ENCODE measurements at regions not wholly inside any gene's neighbourhood (a gene's known extent, or its start where the extent isn't known, plus 50 kb on each side); places are given as distances from the start of the nearest gene placed in this dataset.
A peak's percentile ranks its signal among the peaks of the same experiment; 100 is the strongest.

DNA sequence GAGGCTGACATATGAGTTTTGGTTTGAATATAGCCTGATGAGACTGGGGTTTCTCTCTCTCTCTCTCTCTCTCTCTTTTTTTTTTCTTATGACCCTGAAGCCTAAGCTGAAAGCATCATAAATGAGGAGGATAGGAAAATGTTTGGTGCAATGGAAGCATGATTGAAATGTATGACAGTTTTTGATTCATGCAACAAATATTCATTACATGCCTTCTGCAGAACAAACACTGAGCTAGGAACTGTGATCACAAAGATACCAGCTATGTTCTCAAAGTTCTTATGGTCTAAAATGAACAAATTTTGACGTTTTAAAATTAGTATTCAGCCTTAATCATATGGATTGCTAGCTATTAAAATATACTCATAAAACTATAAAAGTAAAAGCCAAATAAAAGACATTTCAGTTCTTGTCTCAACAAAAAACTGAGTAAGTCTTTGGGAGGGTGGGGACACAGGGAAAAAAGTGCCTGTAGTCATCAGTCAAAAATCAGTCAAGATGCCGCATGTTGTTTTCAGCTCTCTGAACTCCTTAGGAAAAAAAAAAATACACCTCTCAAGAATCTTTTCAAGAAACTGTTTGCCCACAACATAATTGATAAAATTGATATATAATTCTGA is 57.2 kb downstream of the NKX6-1 start:
- DNase-seq: no peak

DNA sequence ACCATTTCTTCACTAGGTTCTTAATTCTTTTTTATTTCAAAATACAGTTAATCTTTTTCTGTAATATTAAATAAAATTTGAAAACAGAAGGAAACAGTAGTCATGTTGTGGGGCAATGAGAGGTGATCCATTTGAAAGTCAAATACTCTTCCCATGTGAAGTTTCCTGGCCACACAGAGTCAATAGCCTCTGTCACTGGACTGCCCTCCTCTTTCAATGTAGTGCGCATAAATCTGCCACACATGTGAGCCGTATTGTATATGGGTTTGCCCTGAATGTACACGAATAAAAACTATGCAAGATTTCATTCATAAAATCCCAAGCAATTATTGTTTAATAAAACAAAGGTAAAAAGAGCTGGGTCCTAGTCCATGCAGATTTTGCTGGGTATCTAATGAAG is 59.1 kb downstream of the NKX6-1 start:
- no peak for DNase-seq

DNA sequence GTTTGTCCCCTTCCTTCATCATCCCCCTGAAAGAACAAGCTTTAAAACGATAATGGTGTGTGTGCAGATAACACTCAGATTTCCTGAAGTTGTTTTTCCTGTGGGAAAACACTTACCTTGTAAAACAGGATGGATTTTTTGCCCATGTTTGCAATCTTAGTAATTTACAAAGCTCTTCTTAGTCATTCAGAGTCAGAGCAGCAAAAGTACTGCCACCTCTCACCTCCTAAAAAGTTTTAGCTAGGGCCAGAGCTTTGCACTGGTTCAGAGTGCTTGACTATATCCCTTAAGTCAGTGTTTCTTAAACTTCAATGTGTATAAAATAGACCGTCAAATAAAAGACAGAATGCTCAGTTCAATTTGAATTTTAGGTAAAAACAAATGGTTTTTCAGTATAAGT is 62.3 kb downstream of the NKX6-1 start:
- DNase-seq: no peak

DNA sequence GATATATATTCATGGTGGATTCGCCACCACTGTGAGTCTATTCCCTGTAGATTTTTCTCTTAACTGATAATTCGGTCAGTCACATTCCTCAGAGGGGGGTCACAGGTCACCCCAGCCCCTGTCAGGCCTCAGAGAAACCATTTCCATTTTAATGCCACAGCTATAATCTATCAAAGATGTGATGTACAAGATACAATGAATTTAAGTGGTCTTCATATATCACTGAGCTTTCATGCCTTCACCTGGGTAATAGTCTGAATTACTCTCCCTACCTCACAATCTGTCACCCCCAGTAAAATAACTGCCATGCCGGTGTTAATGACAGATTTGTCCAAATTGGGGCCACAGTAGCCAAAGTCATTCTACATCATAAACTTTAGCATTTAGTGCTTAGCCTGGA is 64.7 kb downstream of the NKX6-1 start:
- DNase-seq: no peak

DNA sequence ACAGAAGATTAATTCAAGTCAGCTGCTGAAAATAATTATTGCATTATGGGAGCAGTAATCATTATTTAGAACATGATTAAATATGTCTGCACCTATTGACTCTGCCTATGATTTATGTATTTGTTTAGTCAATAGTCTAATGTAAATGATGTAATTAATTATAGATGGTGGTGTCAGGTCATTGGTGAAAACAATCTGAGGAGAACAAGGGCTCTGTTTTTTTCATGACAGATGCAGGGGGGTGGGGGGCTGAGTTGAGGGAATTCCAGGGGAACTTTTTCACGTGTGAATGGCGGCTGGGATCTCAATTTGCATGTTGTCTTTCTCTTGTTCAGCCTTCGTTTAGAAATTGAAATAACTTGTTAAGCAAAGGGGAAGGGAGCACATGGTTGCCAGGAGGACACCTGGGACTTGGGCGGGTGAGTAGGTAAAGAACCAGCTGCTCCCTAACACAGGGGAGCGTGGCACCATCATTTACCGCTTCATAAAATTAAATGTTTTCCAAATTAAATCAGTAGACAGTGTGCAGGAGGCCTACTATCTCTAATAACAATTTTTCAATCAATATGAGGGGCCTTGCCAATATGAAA is 65.4 kb downstream of the NKX6-1 start:
- DNase-seq: no peak

DNA sequence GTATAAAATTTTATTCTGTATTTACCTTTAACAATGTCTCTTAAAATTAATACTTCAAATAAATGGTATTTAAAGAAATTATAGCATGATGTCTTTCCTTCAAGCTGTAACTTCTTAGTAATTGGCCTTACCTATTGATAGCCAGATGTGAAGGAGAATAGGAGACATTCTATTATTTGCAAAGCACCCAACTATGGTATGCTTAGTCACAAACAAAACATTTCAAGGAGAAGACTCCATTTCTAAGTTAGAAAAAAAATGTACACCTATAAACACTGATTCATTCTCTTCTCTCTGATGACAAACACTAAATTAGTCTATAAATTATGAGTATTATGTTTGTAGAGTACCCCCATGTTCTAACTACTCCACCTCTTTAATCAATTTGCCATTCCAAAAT is 66.4 kb downstream of the NKX6-1 start:
- DNase-seq: no peak

DNA sequence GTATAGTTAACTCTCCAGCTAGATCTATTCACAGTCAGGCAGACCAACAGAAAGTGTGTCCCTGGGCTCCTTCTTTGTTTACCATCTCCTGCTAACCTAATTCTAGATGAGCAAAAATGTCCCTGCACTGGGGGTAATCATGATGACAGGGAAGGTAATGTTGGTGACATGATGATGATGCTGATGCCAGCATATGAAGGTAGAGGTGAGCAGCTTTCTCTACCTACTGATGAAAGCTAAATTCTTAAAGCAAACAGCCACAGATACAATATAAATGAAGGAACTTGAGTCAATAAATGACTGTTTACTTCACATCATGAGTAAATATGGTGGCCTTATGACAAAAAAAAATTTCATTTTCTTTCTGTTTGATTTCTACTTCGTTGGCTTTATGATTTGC is 78.5 kb downstream of the NKX6-1 start:
- no peak for DNase-seq

DNA sequence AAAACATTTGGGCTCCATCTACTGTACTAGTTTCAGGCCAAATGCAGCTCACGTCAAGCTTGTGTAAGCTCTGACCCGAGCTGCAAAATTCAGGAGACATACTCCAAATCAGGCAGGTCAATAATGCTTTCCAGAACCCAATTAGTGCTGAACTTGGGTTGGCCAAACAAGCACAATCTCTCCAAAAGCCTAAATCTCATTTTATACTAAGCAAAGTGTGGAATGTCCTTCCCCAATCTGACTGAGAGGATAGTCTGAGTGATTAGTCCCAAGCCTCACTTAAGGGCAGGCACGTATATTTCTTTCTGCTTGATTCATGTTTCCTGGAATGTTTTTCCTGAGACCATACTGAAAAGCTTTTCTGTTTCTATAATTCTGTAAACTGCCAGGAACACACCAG is 79.9 kb downstream of the NKX6-1 start:
- peak; percentile 15 for DNase-seq

DNA sequence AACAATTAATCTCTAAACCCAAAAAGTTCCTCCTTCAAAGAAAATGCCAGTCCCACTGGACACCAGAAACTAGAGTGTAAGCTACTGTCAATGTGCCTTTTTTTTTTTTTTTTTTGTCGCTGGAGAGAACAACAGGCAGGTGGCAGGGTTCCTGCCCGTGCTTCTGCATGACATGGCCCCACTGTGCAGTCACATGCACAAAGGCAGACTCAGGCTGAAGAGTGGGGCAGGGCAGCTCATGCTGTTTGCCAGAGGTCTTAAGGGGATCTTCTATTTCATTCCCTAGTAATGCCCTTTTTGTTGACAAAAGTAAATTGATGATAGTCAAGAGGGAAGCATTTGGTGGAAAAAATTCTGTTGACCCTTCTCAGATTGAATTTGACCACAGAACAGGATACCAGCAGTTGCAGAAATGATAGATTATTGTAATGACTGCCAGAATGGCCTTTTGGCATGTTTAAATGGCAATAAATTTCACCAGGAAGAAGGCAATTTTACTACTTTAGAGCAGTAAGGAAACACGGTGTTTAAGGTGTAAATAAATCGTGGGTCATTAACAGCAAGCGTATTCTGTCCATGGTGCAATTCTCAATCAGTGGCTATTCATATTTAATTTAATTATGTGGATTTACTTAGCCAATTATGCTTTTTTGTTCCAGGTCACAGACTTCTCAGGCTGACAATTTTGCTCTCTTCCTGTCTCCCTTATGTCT is 80.9 kb downstream of the NKX6-1 start:
- DNase-seq: no peak

DNA sequence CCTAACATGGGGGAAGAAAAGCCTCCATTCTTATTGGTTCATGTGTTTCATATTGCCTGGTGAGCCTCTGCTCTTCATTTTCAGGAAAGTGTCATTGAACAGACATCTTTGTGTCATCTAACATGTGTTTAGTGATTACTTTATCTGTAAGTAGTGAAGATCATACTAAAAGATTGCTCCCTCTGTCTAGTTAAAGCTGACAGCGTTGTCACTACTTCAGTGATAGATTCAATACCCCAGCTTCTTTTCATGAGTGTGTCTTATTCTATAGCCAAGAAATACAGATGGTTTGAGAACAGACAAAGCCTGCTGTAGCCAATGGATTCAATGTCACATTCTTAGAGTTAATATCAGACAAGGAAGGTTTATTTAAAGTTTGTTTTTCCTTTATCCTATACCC is 85.1 kb downstream of the NKX6-1 start:
- no peak for DNase-seq

DNA sequence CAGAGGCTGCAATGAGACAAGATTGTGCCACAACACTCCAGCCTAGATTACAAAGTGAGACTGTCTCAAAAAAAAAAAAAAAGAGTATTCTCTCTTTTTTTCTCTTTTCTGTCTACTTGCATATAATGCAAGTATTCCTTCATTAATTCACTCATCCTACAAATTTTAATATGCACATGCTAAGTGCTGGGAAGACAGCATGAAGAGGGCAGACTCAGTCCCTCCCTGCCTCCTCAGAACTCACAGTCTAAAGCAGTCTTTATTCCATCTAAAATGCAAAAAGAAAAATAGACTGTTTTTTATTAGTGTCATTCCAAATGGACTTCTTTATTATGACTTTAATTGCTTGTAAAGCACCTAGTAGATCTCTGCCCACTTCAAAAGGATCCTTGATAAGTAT is 85.6 kb downstream of the NKX6-1 start:
- DNase-seq: no peak

DNA sequence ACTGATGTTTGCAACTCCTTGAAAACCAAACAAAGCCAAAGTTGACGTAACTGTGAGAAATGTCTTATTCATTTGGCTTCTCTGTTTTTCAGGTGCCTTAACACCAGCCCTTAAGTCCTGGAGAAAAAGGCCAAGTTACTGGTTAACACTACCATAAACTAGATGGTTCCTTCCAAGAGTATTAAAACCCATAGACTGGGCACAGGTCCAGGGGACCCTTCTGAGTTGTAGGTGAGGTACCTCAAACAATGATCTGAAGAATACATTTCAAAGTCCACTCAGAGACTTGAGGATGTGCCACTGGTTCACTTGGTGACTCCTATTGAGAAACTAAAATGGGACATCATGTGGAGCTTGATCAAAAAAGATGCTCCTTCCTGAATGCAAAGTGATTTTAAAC is 87.0 kb downstream of the NKX6-1 start:
- no peak for DNase-seq

DNA sequence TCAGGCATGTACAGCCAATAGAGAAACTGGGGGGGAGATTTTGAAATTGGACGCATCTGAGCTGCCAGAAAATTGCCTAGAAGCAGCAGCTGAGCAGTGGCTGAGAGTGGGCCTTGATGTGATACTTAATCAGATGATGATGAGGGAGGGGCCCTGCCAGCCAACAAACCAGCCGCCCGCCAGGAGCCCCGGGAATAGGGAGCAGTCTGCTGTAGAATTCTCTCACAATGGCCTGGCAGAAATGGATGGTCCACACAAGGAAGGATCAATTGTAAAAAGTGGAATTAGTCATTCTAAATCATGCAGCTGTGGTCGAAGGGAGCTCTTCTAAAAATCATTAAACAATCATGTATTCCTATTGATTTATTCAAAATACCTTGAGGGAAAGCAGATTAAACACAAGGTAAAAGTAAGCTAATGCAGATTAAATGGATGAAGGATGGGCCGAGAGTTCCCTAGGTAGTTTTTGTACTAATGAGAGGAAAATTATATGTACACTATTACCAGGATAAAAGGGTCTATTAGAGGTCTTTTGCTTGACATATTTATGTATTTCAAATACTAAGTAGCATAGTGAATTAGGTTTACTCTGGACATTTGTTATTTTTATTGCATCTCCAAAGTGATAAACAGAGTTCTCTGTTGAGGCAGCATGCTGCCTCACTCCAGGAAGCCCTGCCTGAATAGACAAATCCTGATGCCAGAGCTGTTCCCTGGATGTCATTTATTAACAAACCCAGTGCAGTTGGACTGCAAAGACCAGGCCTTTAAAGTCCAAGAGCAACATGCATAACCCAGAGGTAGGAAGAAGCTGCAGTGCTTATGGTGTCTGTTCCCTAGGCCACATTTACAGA is 91.3 kb downstream of the NKX6-1 start:
- no peak for DNase-seq

DNA sequence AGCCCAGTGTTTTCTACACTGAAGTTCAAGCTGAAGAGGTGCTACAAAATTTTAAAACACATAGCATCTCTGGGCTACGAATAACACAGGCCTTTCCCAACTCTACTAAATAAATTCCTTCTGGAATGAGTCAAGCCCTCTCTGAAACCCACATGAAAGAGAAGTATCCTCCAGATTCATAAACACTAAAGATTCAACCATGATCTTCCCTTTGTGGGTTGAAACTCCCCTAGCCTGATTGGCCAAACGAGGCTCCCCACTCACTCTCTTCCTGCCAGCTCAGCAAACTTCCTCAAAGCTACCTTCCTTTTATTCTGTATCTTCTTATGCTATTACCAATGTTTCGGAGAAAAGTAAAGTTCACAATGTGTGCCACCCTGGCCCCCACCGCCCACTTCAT is 95.4 kb downstream of the NKX6-1 start:
- no peak for DNase-seq

DNA sequence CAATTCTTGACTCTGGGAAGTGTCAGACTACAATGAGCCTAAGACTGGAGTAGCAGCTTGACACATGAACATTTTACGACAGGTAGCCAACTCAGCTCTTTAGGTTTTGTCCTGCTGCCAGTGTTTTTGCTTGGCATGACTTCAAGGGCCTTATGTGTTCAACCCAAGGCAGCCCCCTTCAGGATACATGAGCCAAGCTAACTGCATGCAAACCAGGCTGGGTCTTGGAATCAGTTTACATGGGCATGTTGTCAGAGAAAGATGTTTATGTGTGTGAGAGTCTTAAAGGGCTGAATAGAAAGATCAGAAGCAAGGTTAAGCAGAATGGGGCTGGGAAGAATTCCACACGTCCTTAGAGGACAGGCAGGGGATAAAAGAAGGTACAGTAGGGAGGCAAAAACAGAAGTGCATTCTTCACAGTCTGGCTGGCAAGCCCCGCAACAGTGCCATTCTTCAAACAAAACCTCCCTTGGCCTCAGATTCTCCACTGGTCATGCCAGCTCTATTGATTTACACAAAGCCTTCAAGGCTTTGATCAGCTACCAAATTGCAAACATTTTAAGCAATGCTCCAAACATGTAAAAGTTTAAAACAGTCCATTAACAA is 97.3 kb downstream of the NKX6-1 start:
- peak; percentile 71 for DNase-seq

DNA sequence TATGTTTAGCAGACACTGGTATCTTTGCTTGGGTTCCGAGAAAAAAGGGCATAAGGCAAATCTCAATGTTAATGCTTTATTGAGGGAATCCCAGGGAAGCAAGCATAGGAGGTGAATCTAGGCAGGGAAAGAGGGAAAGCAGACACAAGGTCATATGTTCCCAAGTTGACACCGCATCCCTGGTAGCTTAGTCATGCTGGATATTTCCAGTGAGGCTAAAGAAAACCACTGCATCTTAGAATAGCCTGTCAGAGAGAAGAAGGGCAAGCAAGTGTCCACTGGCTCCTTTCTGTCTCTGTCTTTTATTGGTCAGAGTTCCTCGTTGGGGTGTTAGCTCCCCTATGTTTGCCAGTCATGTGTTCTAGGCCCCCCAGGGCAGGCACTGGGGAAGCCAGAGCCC is 104.7 kb downstream of the NKX6-1 start:
- DNase-seq: no peak

DNA sequence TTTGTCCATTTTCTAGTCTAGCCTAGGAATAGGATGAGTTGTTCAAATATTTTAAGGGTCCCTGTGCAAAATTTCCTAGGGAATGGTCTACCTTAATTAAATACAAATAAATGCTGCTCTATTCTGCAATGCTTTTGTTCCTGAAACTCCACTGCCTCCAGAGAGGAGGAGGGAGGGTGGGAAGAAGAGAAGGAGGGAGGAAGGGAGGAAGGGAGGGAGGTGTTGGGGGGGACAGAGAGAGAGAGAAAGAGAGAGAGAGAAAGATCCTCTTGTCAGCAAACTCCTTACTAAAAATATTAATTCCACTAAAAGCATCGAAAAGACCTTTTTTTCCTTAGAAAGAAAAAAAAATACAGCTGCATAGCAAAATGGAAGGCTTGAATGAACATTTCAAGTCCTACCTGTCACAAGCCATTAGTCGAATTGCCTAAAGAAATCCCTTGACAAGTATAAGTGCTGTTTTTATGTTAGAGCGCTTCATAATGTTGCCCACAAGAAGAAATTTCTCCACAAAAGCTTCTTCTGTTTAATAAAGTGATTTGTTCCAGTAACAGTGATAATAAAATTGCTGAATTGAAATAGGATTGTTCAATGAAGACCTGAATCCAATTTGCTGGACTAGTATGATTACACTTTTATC is 106.0 kb downstream of the NKX6-1 start:
- no peak for DNase-seq

DNA sequence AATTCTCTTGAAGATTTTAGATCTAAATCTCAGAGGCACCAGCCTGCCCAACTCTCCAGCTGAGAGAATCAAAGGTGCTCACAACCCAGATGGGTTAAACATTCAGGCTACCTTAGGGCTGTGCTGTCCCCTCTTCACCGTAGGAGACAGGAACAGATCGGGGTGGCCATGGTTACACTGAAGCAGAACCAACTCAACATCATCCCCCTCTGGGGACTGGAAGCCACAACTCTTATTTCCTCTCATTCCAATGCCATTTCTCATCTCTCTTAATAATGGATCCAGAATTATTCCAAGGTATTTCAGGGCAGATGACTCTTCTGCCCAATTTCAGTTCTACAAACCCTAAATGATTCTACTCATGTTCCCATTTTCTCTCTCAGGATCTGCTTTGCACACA is 109.7 kb downstream of the NKX6-1 start:
- DNase-seq: no peak

DNA sequence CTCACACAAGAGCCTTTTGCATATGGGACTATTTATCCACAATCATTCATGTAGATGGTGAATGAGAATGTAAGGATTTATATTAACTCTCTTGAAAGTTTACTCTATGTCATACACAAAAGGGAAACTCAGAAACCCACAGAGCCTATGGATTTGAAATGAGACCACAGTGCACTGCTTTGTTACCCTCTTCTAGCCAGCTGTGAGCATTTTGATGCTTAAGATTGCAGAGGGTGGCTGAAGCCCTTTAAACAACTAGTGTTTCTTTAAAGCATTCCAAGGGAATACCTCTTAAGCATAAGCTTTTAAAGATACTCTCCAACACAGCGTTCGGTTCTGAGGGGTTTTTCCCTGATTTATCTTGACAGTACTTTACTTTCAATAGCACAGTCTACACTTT is 113.9 kb downstream of the NKX6-1 start:
- DNase-seq: no peak

DNA sequence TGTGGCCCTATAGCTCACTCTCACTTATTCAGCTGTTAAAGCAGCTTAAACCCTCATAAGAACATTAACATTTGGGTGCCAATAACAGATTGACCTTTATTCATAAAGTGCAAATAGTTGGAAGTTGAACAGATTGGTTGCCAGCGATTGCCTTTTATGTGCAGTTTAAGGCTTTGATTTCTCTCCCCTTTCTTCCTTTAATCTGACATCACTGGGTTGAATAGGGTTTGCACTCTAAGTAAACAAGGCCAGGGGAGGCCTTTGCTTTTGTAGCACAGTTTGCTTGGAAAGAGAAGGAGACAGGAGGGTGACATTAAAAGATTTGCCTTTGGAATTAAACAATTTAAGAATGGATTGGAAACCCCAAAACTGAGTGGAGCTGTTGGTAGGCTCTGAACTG is 114.3 kb downstream of the NKX6-1 start:
- DNase-seq: no peak

DNA sequence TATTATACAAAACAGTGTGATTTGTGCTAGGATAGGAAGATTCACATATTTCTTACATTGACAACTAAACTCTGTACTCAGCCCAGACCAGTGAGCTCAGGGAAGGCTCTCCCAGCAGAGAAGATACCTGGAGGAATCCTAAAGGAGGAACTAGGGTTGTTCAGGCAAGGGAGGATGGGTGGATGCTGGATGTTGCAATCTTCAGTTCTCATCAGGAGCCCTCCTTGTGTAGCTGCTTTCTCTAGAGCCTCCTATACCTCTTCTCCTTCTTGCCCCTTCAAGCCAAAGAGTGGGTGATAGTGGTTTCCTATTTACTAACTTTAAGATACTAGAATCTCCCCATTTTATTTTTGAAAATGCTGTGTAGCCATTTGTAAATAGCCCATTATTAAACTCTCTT is 117.3 kb downstream of the NKX6-1 start:
- no peak for DNase-seq

All from tongue (tissue), 1 donor.